Neural cell (in vitro differentiated cells): ENCODE measurements at regions not wholly inside any gene's neighbourhood (a gene's known extent, or its start where the extent isn't known, plus 50 kb on each side); places are given as distances from the start of the nearest gene placed in this dataset.

Experiments
- H2AFZ ChIP-seq: fragments of 200-600, 300-800 bp; sonication (generic), shearing (Covaris generic); 2 replicates; pipeline ENCODE4 v1.6.0; 2014; ENCODE audit warnings: low read depth, mild to moderate bottlenecking, antibody characterized with exemption, low read length, moderate library complexity
- H3F3A ChIP-seq: fragments of 200-600 bp; shearing (Covaris generic); 2 replicates; pipeline ENCODE4 v1.6.1; 2016; ENCODE audit warnings: mild to moderate bottlenecking, moderate library complexity, mixed read lengths, antibody characterized with exemption, low read length; ENCODE audit not compliant: insufficient read depth, poor library complexity, severe bottlenecking
- H3K27ac ChIP-seq: fragments of 200-600, 300-800 bp; sonication (generic), shearing (Covaris generic); 2 replicates; pipeline ENCODE4 v1.5.1; 2014; ENCODE audit warnings: mild to moderate bottlenecking, low read length, moderate library complexity
- H3K27me3 ChIP-seq: fragments of 300-800, 200-600 bp; sonication (generic), shearing (Covaris generic); 2 replicates; pipeline ENCODE4 v1.6.0; 2014; ENCODE audit warnings: mild to moderate bottlenecking, low read depth, low read length, moderate library complexity; ENCODE audit not compliant: insufficient read depth
- H3K36me3 ChIP-seq: fragments of 300-800, 200-600 bp; sonication (generic), shearing (Covaris generic); 2 replicates; pipeline ENCODE4 v1.5.1; 2014; ENCODE audit warnings: mild to moderate bottlenecking, antibody characterized with exemption, low read length, moderate library complexity; ENCODE audit not compliant: insufficient read depth
- H3K4me2 ChIP-seq: fragments of 300-800, 200-600 bp; sonication (generic), shearing (Covaris generic); 2 replicates; pipeline ENCODE4 v1.6.0; 2014; ENCODE audit warnings: mild to moderate bottlenecking, low read length
- H3K4me3 ChIP-seq: fragments of 300-800, 200-600 bp; sonication (generic), shearing (Covaris generic); 2 replicates; pipeline ENCODE4 v1.5.1; 2014; ENCODE audit warnings: mild to moderate bottlenecking, low read length, moderate library complexity
- H3K79me2 ChIP-seq: fragments of 200-600 bp; shearing (Covaris generic); replicated peaks from 2 replicates; pipeline ENCODE4 v1.6.0; 2014; ENCODE audit warnings: mild to moderate bottlenecking, low read length, moderate library complexity; ENCODE audit not compliant: insufficient read depth
- H3K9ac ChIP-seq: fragments of 300-800, 200-600 bp; sonication (generic), shearing (Covaris generic); 2 replicates; pipeline ENCODE4 v1.6.1; 2016; ENCODE audit warnings: mild to moderate bottlenecking, low read length, mixed read lengths
- H3K9me2 ChIP-seq: fragments of 200-600 bp; shearing (Covaris generic); 2 replicates; pipeline ENCODE4 v1.6.1; 2016; ENCODE audit warnings: mild to moderate bottlenecking, low read length, mixed read lengths; ENCODE audit not compliant: insufficient read depth
- H3K9me3 ChIP-seq: fragments of 200-600, 300-800 bp; sonication (generic), shearing (Covaris generic); 2 replicates; pipeline ENCODE4 v1.6.1; 2016; ENCODE audit warnings: mild to moderate bottlenecking, mixed run types, low read length, moderate library complexity, mixed read lengths
- H4K20me1 ChIP-seq: fragments of 200-600 bp; shearing (Covaris generic); 2 replicates; pipeline ENCODE4 v1.6.1; 2016; ENCODE audit warnings: mild to moderate bottlenecking, mixed run types; ENCODE audit not compliant: insufficient read depth
- CTCF ChIP-seq: fragments of 450-650 bp; IDR thresholded peaks from 2 replicates; pipeline ENCODE4 v1.5.1; 2014; ENCODE audit warnings: antibody characterized with exemption, mild to moderate bottlenecking, moderate library complexity; ENCODE audit not compliant: poor library complexity, severe bottlenecking
- EP300 ChIP-seq: fragments of 450-650 bp; conservative IDR thresholded peaks from 2 replicates; pipeline ENCODE4 v1.6.1; 2014; ENCODE audit warnings: antibody characterized with exemption, mild to moderate bottlenecking, moderate library complexity; ENCODE audit not compliant: poor library complexity, severe bottlenecking
- EZH2 ChIP-seq: fragments of 200-600, 300-800 bp; shearing (Covaris generic), sonication (generic); IDR thresholded peaks from 2 replicates; pipeline ENCODE4 v1.6.1; 2014; ENCODE audit warnings: antibody characterized with exemption, low read length, borderline replicate concordance, mild to moderate bottlenecking; ENCODE audit not compliant: insufficient read depth, poor library complexity, severe bottlenecking
- MXI1 ChIP-seq: fragments of 450-650 bp; conservative IDR thresholded peaks from 2 replicates; pipeline ENCODE4 v1.6.1; 2014; ENCODE audit warnings: antibody characterized with exemption, mild to moderate bottlenecking; ENCODE audit not compliant: poor library complexity, severe bottlenecking
- POLR2AphosphoS5 ChIP-seq: IDR thresholded peaks from 2 replicates; pipeline ENCODE4 v1.6.1; 2012
- RAD21 ChIP-seq: fragments of 450-650 bp; conservative IDR thresholded peaks from 2 replicates; pipeline ENCODE4 v1.6.1; 2014; ENCODE audit warnings: antibody characterized with exemption, mild to moderate bottlenecking, moderate library complexity
- REST ChIP-seq: IDR thresholded peaks from 2 replicates; pipeline ENCODE4 v1.6.1; 2012; ENCODE audit warnings: borderline replicate concordance
- SMC3 ChIP-seq: fragments of 450-650 bp; conservative IDR thresholded peaks from 2 replicates; pipeline ENCODE4 v1.6.1; 2014; ENCODE audit warnings: antibody characterized with exemption, mild to moderate bottlenecking, moderate library complexity; ENCODE audit not compliant: poor library complexity
- TAF1 ChIP-seq: IDR thresholded peaks from 2 replicates; pipeline ENCODE4 v1.6.1; 2012; ENCODE audit warnings: low read depth

GRCh38 chr9:71632776-71633175 is 135.5 kb downstream of the CEMIP2 start:
- Histone ChIP-seq H3K79me2 (no peaks in the 10 kb centered on the region), H3K9me2 (no peaks in the 10 kb centered on the region), H3K4me2 (no peak overlapping the region), H2AFZ (no peak overlapping the region), H4K20me1 (no peaks in the 10 kb centered on the region), H3K9ac (no peak overlapping the region), H3K27me3 (no peaks in the 10 kb centered on the region), H3K4me3 (no peak overlapping the region), H3K9me3 (no peaks in the 10 kb centered on the region), H3F3A (no peaks in the 10 kb centered on the region), H3K36me3 (no peaks in the 10 kb centered on the region), H3K27ac (no peak overlapping the region)
- TF ChIP-seq TAF1 (no peak), MXI1 (no peak), EZH2 (no peak), POLR2AphosphoS5 (no peak), RAD21 (no peak), SMC3 (no peak), EP300 (no peak), REST (no peak)

DNA sequence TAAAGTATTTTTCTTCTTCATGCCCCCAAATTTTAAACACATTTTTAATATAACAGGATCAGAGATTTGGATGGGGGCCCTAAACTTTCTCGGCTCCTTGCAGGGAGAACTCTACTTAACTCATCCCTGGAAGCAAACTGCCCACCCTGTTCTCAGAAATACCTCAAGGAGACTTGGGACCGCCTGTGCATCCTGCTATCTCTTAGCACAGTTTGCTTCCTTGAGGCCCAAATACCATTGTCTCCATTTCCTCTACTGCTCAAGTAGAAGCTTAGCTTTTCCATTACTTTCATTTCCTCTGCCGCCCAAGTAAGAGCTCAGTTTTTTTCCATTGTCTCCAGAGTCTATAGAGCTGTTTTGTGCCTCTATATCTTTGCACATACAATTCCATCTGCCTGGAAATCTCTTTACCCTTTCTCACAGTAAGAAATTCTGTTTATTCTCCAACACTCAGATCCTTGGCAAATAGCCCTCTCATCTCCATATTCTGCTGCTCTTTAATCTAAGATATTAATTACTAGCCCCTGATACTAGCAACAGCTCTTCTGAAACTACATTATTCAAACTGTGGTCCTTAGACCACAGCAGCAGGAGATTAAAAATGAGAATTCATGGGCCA is 137.8 kb downstream of the CEMIP2 start:
- H3K36me3 ChIP-seq, result no peaks in the 10 kb centered on the region

More for the DNA sequence above, 137.8 kb downstream of the CEMIP2 start:
- Histone ChIP-seq H3K4me3 (no peak overlapping the region), H3K27ac (no peak overlapping the region), H4K20me1 (no peaks in the 10 kb centered on the region), H3K4me2 (no peak overlapping the region), H3K9me3 (no peaks in the 10 kb centered on the region), H3F3A (no peaks in the 10 kb centered on the region), H3K79me2 (no peaks in the 10 kb centered on the region), H2AFZ (no peak overlapping the region), H3K9ac (no peak overlapping the region), H3K27me3 (no peaks in the 10 kb centered on the region), H3K9me2 (no peaks in the 10 kb centered on the region)
- no peak for TF ChIP-seq SMC3
- no peak for TF ChIP-seq RAD21
- no peak for TF ChIP-seq EZH2
- no peak for TF ChIP-seq MXI1
- TF ChIP-seq TAF1, result no peak
- no peak for TF ChIP-seq POLR2AphosphoS5
- no peak for TF ChIP-seq REST
- TF ChIP-seq CTCF, result no peak
- TF ChIP-seq EP300, result no peak
